ENCODE measurements at regions not wholly inside any gene's neighbourhood (a gene's known extent, or its start where the extent isn't known, plus 50 kb on each side); places are given as distances from the start of the nearest gene placed in this dataset.

GRCh38 chr12:93029091-93029490 is 100.0 kb upstream of the EEA1 start:
- intact Hi-C loops (cut with DNase I, micrococcal nuclease) = no loop called here
- no peaks in the 10 kb centered on the region for H3K27me3 Mint-ChIP-seq
- DNase-seq (no peak), ATAC-seq (no peak)
- no peaks in the 10 kb centered on the region for H3K4me1 Mint-ChIP-seq
- no peak overlapping the region for H3K27ac Mint-ChIP-seq
- no peaks in the 10 kb centered on the region for H3K36me3 Mint-ChIP-seq (ENCODE audit: low read depth)
- ChIA-PET CTCF (no interaction called here), POLR2A (no interaction called here)
- no peak overlapping the region for H3K4me3 Mint-ChIP-seq
- no peaks in the 10 kb centered on the region for H3K9me3 Mint-ChIP-seq (ENCODE audit: low read depth)

GRCh38 chr12:93031028-93031427 is 101.9 kb upstream of the EEA1 start:
- Mint-ChIP-seq H3K36me3 (ENCODE audit: low read depth) (no peaks in the 10 kb centered on the region), H3K4me3 (no peak overlapping the region), H3K27ac (no peak overlapping the region), H3K9me3 (ENCODE audit: low read depth) (no peaks in the 10 kb centered on the region), H3K4me1 (no peaks in the 10 kb centered on the region), H3K27me3 (peaks cover 6% of the 10 kb centered on the region)
- CTCF ChIA-PET = interaction anchor here (0.6 to 0.9 kb wide), 3 partner anchors 44 to 777 kb away, joined by 3 read pairs; no protein-coding TSS in a partner anchor
- intact Hi-C loops (cut with DNase I, micrococcal nuclease) = no loop called here
- POLR2A ChIA-PET = no interaction called here
- no peak for ATAC-seq
- DNase-seq = no peak

GRCh38 chr12:93032758-93033157 is 103.7 kb upstream of the EEA1 start:
- Mint-ChIP-seq H3K36me3 (ENCODE audit: low read depth) (no peaks in the 10 kb centered on the region), H3K27ac (no peak overlapping the region), H3K4me1 (no peaks in the 10 kb centered on the region), H3K4me3 (no peak overlapping the region), H3K27me3 (peaks cover 12% of the 10 kb centered on the region), H3K9me3 (ENCODE audit: low read depth) (no peaks in the 10 kb centered on the region)
- ATAC-seq (no peak), DNase-seq (no peak)
- intact Hi-C loops (cut with DNase I, micrococcal nuclease) = no loop called here
- CTCF ChIA-PET = no interaction called here
- POLR2A ChIA-PET = no interaction called here

GRCh38 chr12:93033948-93034347 is 104.9 kb upstream of the EEA1 start:
- no peaks in the 10 kb centered on the region for H3K4me1 Mint-ChIP-seq
- H3K27me3 Mint-ChIP-seq = peaks cover 12% of the 10 kb centered on the region
- no peak overlapping the region for H3K4me3 Mint-ChIP-seq
- intact Hi-C loops (cut with DNase I, micrococcal nuclease) = no loop called here
- no peaks in the 10 kb centered on the region for H3K9me3 Mint-ChIP-seq (ENCODE audit: low read depth)
- ChIA-PET POLR2A (no interaction called here), CTCF (no interaction called here)
- no peak for DNase-seq
- H3K27ac Mint-ChIP-seq = no peak overlapping the region
- ATAC-seq = no peak
- H3K36me3 Mint-ChIP-seq (ENCODE audit: low read depth) = no peaks in the 10 kb centered on the region

GRCh38 chr12:93039062-93039461 is 110.0 kb upstream of the EEA1 start:
- Mint-ChIP-seq H3K4me1 (no peaks in the 10 kb centered on the region), H3K9me3 (ENCODE audit: low read depth) (no peaks in the 10 kb centered on the region), H3K27me3 (peaks cover 15% of the 10 kb centered on the region), H3K27ac (no peak overlapping the region), H3K4me3 (no peak overlapping the region), H3K36me3 (ENCODE audit: low read depth) (no peaks in the 10 kb centered on the region)
- DNase-seq (no peak), ATAC-seq (no peak)
- CTCF ChIA-PET = interaction anchor here (2.1 kb wide), 1 partner anchor 52 kb away, joined by 4 read pairs; no protein-coding TSS in a partner anchor
- intact Hi-C loops (cut with DNase I, micrococcal nuclease) = no loop called here
- POLR2A ChIA-PET = no interaction called here

- no peaks in the 10 kb centered on the region for H3K36me3 Mint-ChIP-seq (ENCODE audit: low read depth)
- intact Hi-C loops (cut with DNase I, micrococcal nuclease) = no loop called here
- POLR2A ChIA-PET = no interaction called here
- H3K9me3 Mint-ChIP-seq (ENCODE audit: low read depth) = no peaks in the 10 kb centered on the region
- no peak overlapping the region for H3K4me3 Mint-ChIP-seq
- peaks cover 9% of the 10 kb centered on the region for H3K27me3 Mint-ChIP-seq
- H3K27ac Mint-ChIP-seq = no peak overlapping the region
- no peaks in the 10 kb centered on the region for H3K4me1 Mint-ChIP-seq
- CTCF ChIA-PET = interaction anchor here (0.7 to 2.1 kb wide), 3 partner anchors 46 to 357 kb away, joined by 3 to 4 read pairs (median 4); no protein-coding TSS in a partner anchor
- DNase-seq (no peak), ATAC-seq (no peak)
These were observed 110.8 kb upstream of the EEA1 start for GRCh38 chr12:93039930-93040329.

GRCh38 chr12:93040367-93040766 is 111.3 kb upstream of the EEA1 start:
- Mint-ChIP-seq H3K4me3 (no peak overlapping the region), H3K4me1 (no peaks in the 10 kb centered on the region), H3K27ac (no peak overlapping the region), H3K9me3 (ENCODE audit: low read depth) (no peaks in the 10 kb centered on the region), H3K36me3 (ENCODE audit: low read depth) (no peaks in the 10 kb centered on the region), H3K27me3 (peaks cover 9% of the 10 kb centered on the region)
- intact Hi-C loops (cut with DNase I, micrococcal nuclease) = no loop called here
- CTCF ChIA-PET = interaction anchor here (0.7 to 2.1 kb wide), 3 partner anchors 46 to 356 kb away, joined by 3 to 4 read pairs (median 4); no protein-coding TSS in a partner anchor
- DNase-seq (no peak), ATAC-seq (no peak)
- POLR2A ChIA-PET = no interaction called here

GRCh38 chr12:93041416-93041815 is 112.3 kb upstream of the EEA1 start:
- CTCF ChIA-PET = interaction anchor here (1.7 kb wide), 1 partner anchor 355 kb away, joined by 4 read pairs; no protein-coding TSS in a partner anchor
- ATAC-seq (no peak), DNase-seq (no peak)
- Mint-ChIP-seq H3K36me3 (ENCODE audit: low read depth) (no peaks in the 10 kb centered on the region), H3K4me1 (no peaks in the 10 kb centered on the region), H3K9me3 (ENCODE audit: low read depth) (no peaks in the 10 kb centered on the region), H3K4me3 (no peak overlapping the region), H3K27me3 (peaks cover 9% of the 10 kb centered on the region), H3K27ac (no peak overlapping the region)
- POLR2A ChIA-PET = interaction anchor here (0.7 kb wide), 1 partner anchor 30 kb away, joined by 3 read pairs; no protein-coding TSS in a partner anchor
- intact Hi-C loops (cut with DNase I, micrococcal nuclease) = no loop called here

- H3K4me3 Mint-ChIP-seq = no peak overlapping the region
- intact Hi-C loops (cut with DNase I, micrococcal nuclease) = no loop called here
- DNase-seq = no peak
- H3K27ac Mint-ChIP-seq = no peak overlapping the region
- H3K9me3 Mint-ChIP-seq (ENCODE audit: low read depth) = no peaks in the 10 kb centered on the region
- ChIA-PET POLR2A (no interaction called here), CTCF (no interaction called here)
- H3K4me1 Mint-ChIP-seq = no peaks in the 10 kb centered on the region
- H3K36me3 Mint-ChIP-seq (ENCODE audit: low read depth) = no peaks in the 10 kb centered on the region
- peaks cover 3% of the 10 kb centered on the region for H3K27me3 Mint-ChIP-seq
- no peak for ATAC-seq
These were observed 113.2 kb upstream of the EEA1 start for GRCh38 chr12:93042283-93042682.

GRCh38 chr12:93042684-93043083 is 113.6 kb upstream of the EEA1 start:
- Mint-ChIP-seq H3K4me1 (no peaks in the 10 kb centered on the region), H3K4me3 (no peak overlapping the region), H3K9me3 (ENCODE audit: low read depth) (no peaks in the 10 kb centered on the region), H3K27me3 (peaks cover 3% of the 10 kb centered on the region), H3K27ac (no peak overlapping the region), H3K36me3 (ENCODE audit: low read depth) (no peaks in the 10 kb centered on the region)
- intact Hi-C loops (cut with DNase I, micrococcal nuclease) = no loop called here
- no peak for ATAC-seq
- CTCF ChIA-PET = no interaction called here
- POLR2A ChIA-PET = no interaction called here
- no peak for DNase-seq

GRCh38 chr12:93043192-93043876 is 114.2 kb upstream of the EEA1 start:
- ChIA-PET POLR2A (no interaction called here), CTCF (no interaction called here)
- DNase-seq = no peak
- Mint-ChIP-seq H3K36me3 (ENCODE audit: low read depth) (no peaks in the 10 kb centered on the region), H3K27me3 (peaks cover 3% of the 10 kb centered on the region), H3K4me1 (no peaks in the 10 kb centered on the region), H3K4me3 (no peak overlapping the region), H3K9me3 (ENCODE audit: low read depth) (no peaks in the 10 kb centered on the region), H3K27ac (no peak overlapping the region)
- intact Hi-C loops (cut with DNase I, micrococcal nuclease) = no loop called here
- no peak for ATAC-seq

GRCh38 chr12:93043877-93044209 is 114.7 kb upstream of the EEA1 start:
- Mint-ChIP-seq H3K27me3 (peaks cover 3% of the 10 kb centered on the region), H3K27ac (no peak overlapping the region), H3K4me1 (no peaks in the 10 kb centered on the region), H3K9me3 (ENCODE audit: low read depth) (no peaks in the 10 kb centered on the region), H3K4me3 (no peak overlapping the region), H3K36me3 (ENCODE audit: low read depth) (no peaks in the 10 kb centered on the region)
- ATAC-seq = no peak
- intact Hi-C loops (cut with DNase I, micrococcal nuclease) = no loop called here
- POLR2A ChIA-PET = no interaction called here
- no peak for DNase-seq
- CTCF ChIA-PET = no interaction called here

- H3K4me3 Mint-ChIP-seq = no peak overlapping the region
- H3K4me1 Mint-ChIP-seq = no peaks in the 10 kb centered on the region
- no peak for DNase-seq
- no peaks in the 10 kb centered on the region for H3K27me3 Mint-ChIP-seq
- POLR2A ChIA-PET = no interaction called here
- intact Hi-C loops (cut with DNase I, micrococcal nuclease) = no loop called here
- no peak overlapping the region for H3K27ac Mint-ChIP-seq
- no peak for ATAC-seq
- no peaks in the 10 kb centered on the region for H3K36me3 Mint-ChIP-seq (ENCODE audit: low read depth)
- CTCF ChIA-PET = no interaction called here
- H3K9me3 Mint-ChIP-seq (ENCODE audit: low read depth) = no peaks in the 10 kb centered on the region
These were observed 118.0 kb upstream of the EEA1 start for GRCh38 chr12:93047118-93047517.

All from activated CD4-positive, alpha-beta T cell treated with anti-CD3 and anti-CD28 coated beads for 36 hours (primary cell).